A549 (cell line): ENCODE measurements at regions not wholly inside any gene's neighbourhood (a gene's known extent, or its start where the extent isn't known, plus 50 kb on each side); places are given as distances from the start of the nearest gene placed in this dataset.

Experiments
- CBX8 ChIP-seq: fragments of 200-600 bp; sonication (generic); IDR thresholded peaks from 2 replicates; pipeline ENCODE4 v1.6.1; 2016
- EHMT2 ChIP-seq: fragments of 200-600 bp; sonication (generic); IDR thresholded peaks from 2 replicates; pipeline ENCODE4 v1.6.1; 2016; ENCODE audit warnings: antibody characterized with exemption, low read depth, mild to moderate bottlenecking, moderate library complexity
- EP300 ChIP-seq, 2 experiments: fragments of >200 bp; sonication (Bioruptor Twin); formaldehyde crosslinking; IDR thresholded peaks; 2 replicates in 1 of 2; 3 replicates in 1 of 2; pipeline ENCODE4 v1.6.1; 2016 to 2017
- KDM5A ChIP-seq: fragments of 200-600 bp; sonication (generic); IDR thresholded peaks from 2 replicates; pipeline ENCODE4 v1.6.1; 2016; ENCODE audit warnings: antibody characterized with exemption, mild to moderate bottlenecking
- MAZ ChIP-seq: fragments of 150-350 bp; IDR thresholded peaks from 2 replicates; pipeline ENCODE4 v1.6.1; 2014; ENCODE audit warnings: antibody characterized with exemption, low read depth, low read length, borderline replicate concordance
- POLR2A ChIP-seq: IDR thresholded peaks from 2 replicates; pipeline ENCODE4 v1.6.1; 2012; ENCODE audit warnings: mild to moderate bottlenecking, low read length
- RCOR1 ChIP-seq: fragments of 150-350 bp; IDR thresholded peaks from 2 replicates; pipeline ENCODE4 v1.6.1; 2014; ENCODE audit warnings: antibody characterized with exemption, low read length, low read depth
- RNF2 ChIP-seq: fragments of 200-600 bp; sonication (generic); IDR thresholded peaks from 2 replicates; pipeline ENCODE4 v1.6.1; 2016; ENCODE audit warnings: low read depth, mild to moderate bottlenecking, antibody characterized with exemption, moderate library complexity, borderline replicate concordance
- SMC3 ChIP-seq: fragments of >200 bp; sonication (Bioruptor Twin); formaldehyde crosslinking; IDR thresholded peaks from 3 replicates; pipeline ENCODE4 v1.6.1; 2018; ENCODE audit warnings: inconsistent platforms
- ZSCAN20 ChIP-seq: fragments of 250-450 bp; sonication (Bioruptor Pico); IDR thresholded peaks from 2 replicates; pipeline ENCODE4 v1.8.0; 2022; ENCODE audit warnings: mild to moderate bottlenecking, moderate library complexity
- TF ChIP-seq, protein P1 (sequence below): fragments of >200 bp; sonication (Bioruptor Twin); formaldehyde crosslinking; IDR thresholded peaks from 3 replicates; pipeline ENCODE4 v1.5.1; 2016
- TF ChIP-seq, protein P2 (sequence below): fragments of 200-600 bp; sonication (generic); IDR thresholded peaks from 2 replicates; pipeline ENCODE4 v1.6.1; 2016; ENCODE audit warnings: antibody characterized with exemption, mild to moderate bottlenecking, moderate library complexity
- TF ChIP-seq, protein P3 (sequence below): IDR thresholded peaks from 2 replicates; pipeline ENCODE4 v1.6.1; 2012
- TF ChIP-seq, protein P4 (sequence below): fragments of 250-450 bp; sonication (Bioruptor Pico); IDR thresholded peaks from 2 replicates; pipeline ENCODE4 v1.5.0; 2020; ENCODE audit warnings: low read depth, mild to moderate bottlenecking, moderate library complexity

DNA sequence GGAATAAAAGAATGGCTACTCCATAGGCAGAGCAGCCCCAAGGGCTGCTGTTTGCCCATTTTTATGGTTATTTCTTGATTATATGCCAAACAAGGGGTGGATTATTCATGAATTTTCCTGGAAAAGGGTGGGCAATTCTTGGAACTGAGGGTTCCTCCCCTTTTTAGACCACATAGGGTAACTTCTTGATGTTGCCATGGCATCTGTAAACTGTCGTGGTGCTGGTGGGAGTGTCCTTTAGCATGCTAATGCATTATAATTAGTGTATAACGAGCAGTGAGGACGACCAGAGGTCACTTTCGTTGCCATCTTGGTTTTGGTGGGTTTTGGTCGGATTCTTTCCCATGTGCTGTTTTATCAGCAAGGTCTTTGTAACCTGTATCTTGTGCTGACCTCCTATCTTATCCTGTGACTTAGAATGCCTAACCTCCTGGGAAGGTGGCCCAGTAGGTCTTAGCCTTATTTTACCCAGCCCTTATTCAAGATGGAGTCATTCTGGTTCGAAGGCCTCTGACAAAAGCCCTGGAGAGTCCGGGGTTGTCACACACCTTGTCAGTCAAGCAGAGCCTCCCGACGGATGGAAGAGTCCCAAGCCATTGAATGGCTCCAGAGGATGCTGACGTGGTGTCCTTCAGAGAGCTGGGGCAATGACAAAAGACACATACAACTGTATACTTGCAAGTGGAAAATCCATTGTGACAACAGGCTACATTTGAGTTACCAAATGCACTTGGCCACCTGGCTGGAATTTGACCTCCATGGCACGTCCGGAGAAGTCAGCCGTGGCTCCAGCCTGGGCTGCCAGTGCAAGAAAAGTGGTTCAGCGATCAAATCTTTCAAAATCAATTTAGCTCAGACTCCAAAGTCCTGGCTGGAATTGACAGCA lies 67.1 kb upstream of the CLINT1 start:
- TF ChIP-seq RCOR1 (no peak), SMC3 (no peak), POLR2A (no peak), EP300 (IDR thresholded peaks at IDR 0.05) (no peak), KDM5A (no peak), ZSCAN20 (no peak), MAZ (no peak), EHMT2 (no peak), CBX8 (no peak), RNF2 (no peak)
- TF ChIP-seq, protein P1, sequence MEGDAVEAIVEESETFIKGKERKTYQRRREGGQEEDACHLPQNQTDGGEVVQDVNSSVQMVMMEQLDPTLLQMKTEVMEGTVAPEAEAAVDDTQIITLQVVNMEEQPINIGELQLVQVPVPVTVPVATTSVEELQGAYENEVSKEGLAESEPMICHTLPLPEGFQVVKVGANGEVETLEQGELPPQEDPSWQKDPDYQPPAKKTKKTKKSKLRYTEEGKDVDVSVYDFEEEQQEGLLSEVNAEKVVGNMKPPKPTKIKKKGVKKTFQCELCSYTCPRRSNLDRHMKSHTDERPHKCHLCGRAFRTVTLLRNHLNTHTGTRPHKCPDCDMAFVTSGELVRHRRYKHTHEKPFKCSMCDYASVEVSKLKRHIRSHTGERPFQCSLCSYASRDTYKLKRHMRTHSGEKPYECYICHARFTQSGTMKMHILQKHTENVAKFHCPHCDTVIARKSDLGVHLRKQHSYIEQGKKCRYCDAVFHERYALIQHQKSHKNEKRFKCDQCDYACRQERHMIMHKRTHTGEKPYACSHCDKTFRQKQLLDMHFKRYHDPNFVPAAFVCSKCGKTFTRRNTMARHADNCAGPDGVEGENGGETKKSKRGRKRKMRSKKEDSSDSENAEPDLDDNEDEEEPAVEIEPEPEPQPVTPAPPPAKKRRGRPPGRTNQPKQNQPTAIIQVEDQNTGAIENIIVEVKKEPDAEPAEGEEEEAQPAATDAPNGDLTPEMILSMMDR = no peak
- TF ChIP-seq, protein P2, sequence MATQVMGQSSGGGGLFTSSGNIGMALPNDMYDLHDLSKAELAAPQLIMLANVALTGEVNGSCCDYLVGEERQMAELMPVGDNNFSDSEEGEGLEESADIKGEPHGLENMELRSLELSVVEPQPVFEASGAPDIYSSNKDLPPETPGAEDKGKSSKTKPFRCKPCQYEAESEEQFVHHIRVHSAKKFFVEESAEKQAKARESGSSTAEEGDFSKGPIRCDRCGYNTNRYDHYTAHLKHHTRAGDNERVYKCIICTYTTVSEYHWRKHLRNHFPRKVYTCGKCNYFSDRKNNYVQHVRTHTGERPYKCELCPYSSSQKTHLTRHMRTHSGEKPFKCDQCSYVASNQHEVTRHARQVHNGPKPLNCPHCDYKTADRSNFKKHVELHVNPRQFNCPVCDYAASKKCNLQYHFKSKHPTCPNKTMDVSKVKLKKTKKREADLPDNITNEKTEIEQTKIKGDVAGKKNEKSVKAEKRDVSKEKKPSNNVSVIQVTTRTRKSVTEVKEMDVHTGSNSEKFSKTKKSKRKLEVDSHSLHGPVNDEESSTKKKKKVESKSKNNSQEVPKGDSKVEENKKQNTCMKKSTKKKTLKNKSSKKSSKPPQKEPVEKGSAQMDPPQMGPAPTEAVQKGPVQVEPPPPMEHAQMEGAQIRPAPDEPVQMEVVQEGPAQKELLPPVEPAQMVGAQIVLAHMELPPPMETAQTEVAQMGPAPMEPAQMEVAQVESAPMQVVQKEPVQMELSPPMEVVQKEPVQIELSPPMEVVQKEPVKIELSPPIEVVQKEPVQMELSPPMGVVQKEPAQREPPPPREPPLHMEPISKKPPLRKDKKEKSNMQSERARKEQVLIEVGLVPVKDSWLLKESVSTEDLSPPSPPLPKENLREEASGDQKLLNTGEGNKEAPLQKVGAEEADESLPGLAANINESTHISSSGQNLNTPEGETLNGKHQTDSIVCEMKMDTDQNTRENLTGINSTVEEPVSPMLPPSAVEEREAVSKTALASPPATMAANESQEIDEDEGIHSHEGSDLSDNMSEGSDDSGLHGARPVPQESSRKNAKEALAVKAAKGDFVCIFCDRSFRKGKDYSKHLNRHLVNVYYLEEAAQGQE = no peak
- TF ChIP-seq, protein P3, sequence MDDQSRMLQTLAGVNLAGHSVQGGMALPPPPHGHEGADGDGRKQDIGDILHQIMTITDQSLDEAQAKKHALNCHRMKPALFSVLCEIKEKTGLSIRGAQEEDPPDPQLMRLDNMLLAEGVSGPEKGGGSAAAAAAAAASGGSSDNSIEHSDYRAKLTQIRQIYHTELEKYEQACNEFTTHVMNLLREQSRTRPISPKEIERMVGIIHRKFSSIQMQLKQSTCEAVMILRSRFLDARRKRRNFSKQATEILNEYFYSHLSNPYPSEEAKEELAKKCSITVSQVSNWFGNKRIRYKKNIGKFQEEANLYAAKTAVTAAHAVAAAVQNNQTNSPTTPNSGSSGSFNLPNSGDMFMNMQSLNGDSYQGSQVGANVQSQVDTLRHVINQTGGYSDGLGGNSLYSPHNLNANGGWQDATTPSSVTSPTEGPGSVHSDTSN = no peak
- TF ChIP-seq, protein P4, sequence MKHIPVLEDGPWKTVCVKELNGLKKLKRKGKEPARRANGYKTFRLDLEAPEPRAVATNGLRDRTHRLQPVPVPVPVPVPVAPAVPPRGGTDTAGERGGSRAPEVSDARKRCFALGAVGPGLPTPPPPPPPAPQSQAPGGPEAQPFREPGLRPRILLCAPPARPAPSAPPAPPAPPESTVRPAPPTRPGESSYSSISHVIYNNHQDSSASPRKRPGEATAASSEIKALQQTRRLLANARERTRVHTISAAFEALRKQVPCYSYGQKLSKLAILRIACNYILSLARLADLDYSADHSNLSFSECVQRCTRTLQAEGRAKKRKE (CRISPR knock-in tag) = no peak
